ENCODE measurements at regions not wholly inside any gene's neighbourhood (a gene's known extent, or its start where the extent isn't known, plus 50 kb on each side); places are given as distances from the start of the nearest gene placed in this dataset.

DNA sequence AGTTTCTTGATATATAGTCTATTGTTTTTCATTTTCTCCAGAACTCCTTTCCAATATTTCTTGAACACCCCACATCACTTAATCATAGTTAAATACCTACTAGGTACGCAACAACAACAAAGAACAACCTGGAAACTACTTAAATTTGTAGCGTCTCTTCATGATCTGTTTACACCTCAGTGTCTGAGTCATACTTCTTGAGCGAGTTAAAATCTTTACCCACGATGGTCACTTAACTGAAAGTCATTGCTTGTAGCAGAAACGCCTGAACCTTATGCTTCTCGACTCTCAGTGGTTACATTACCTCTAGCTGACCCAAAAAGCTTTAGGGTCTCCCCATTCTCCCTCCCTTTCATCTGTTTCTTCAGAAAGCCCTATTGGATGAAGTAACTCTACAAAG lies 131.3 kb downstream of the EN1 start:
- H4K20me1 ChIP-seq (ENCODE audit: insufficient read depth, low read length): no peaks in the 10 kb centered on the region
- no peaks in the 10 kb centered on the region for H3K36me3 ChIP-seq (ENCODE audit: insufficient read depth, low read length)
- no peak for TF ChIP-seq EZH2 (IDR thresholded peaks at IDR 0.05; ENCODE audit: borderline replicate concordance, low read length)
- no peak for TF ChIP-seq CTCF (IDR thresholded peaks at IDR 0.05; ENCODE audit: low read length)
- no peaks in the 10 kb centered on the region for H3K9me3 ChIP-seq (ENCODE audit: low read length)
- no peaks in the 10 kb centered on the region for H3K9me2 ChIP-seq (ENCODE audit: low read depth, low read length)
- no peak overlapping the region for H3K9ac ChIP-seq (ENCODE audit: low read length)
- no peak overlapping the region for H3K27ac ChIP-seq (ENCODE audit: low read depth, low read length, poor library complexity, severe bottlenecking)
- no peaks in the 10 kb centered on the region for H3K4me1 ChIP-seq (ENCODE audit: insufficient read depth, low read length, severe bottlenecking)
- H3K4me2 ChIP-seq (ENCODE audit: low read length): no peak overlapping the region
- H2AFZ ChIP-seq (ENCODE audit: low read length): no peak overlapping the region
- H3K27me3 ChIP-seq (ENCODE audit: insufficient read depth, low read length): no peaks in the 10 kb centered on the region
- H3K79me2 ChIP-seq (ENCODE audit: insufficient read depth, low read length): no peaks in the 10 kb centered on the region
- H3K4me3 ChIP-seq (ENCODE audit: low read depth, low read length, poor library complexity, severe bottlenecking): no peak overlapping the region
- H3F3A ChIP-seq (ENCODE audit: insufficient read depth, low read length): no peaks in the 10 kb centered on the region

GRCh38 chr2:118714118-118714517 lies 133.3 kb downstream of the EN1 start:
- no peak overlapping the region for H3K4me2 ChIP-seq (ENCODE audit: low read length)
- no peak overlapping the region for H3K4me3 ChIP-seq (ENCODE audit: low read depth, low read length, poor library complexity, severe bottlenecking)
- H3K27ac ChIP-seq (ENCODE audit: low read depth, low read length, poor library complexity, severe bottlenecking): no peak overlapping the region
- H3K27me3 ChIP-seq (ENCODE audit: insufficient read depth, low read length): no peaks in the 10 kb centered on the region
- no peaks in the 10 kb centered on the region for H3K36me3 ChIP-seq (ENCODE audit: insufficient read depth, low read length)
- no peak overlapping the region for H2AFZ ChIP-seq (ENCODE audit: low read length)
- no peaks in the 10 kb centered on the region for H3K4me1 ChIP-seq (ENCODE audit: insufficient read depth, low read length, severe bottlenecking)
- no peaks in the 10 kb centered on the region for H3K79me2 ChIP-seq (ENCODE audit: insufficient read depth, low read length)
- H3K9me3 ChIP-seq (ENCODE audit: low read length): no peaks in the 10 kb centered on the region
- H3K9me2 ChIP-seq (ENCODE audit: low read depth, low read length): no peaks in the 10 kb centered on the region
- H4K20me1 ChIP-seq (ENCODE audit: insufficient read depth, low read length): no peaks in the 10 kb centered on the region
- TF ChIP-seq EZH2 (IDR thresholded peaks at IDR 0.05; ENCODE audit: borderline replicate concordance, low read length): no peak
- TF ChIP-seq CTCF (IDR thresholded peaks at IDR 0.05; ENCODE audit: low read length): no peak
- no peak overlapping the region for H3K9ac ChIP-seq (ENCODE audit: low read length)
- no peaks in the 10 kb centered on the region for H3F3A ChIP-seq (ENCODE audit: insufficient read depth, low read length)

GRCh38 chr2:118711603-118712002 lies 135.8 kb downstream of the EN1 start:
- no peak overlapping the region for H3K4me3 ChIP-seq (ENCODE audit: low read depth, low read length, poor library complexity, severe bottlenecking)
- H3K9me2 ChIP-seq (ENCODE audit: low read depth, low read length): no peaks in the 10 kb centered on the region
- no peak overlapping the region for H3K4me2 ChIP-seq (ENCODE audit: low read length)
- H3K4me1 ChIP-seq (ENCODE audit: insufficient read depth, low read length, severe bottlenecking): no peaks in the 10 kb centered on the region
- H4K20me1 ChIP-seq (ENCODE audit: insufficient read depth, low read length): no peaks in the 10 kb centered on the region
- no peak overlapping the region for H2AFZ ChIP-seq (ENCODE audit: low read length)
- H3K9ac ChIP-seq (ENCODE audit: low read length): no peak overlapping the region
- TF ChIP-seq CTCF (IDR thresholded peaks at IDR 0.05; ENCODE audit: low read length): no peak
- no peak for TF ChIP-seq EZH2 (IDR thresholded peaks at IDR 0.05; ENCODE audit: borderline replicate concordance, low read length)
- no peaks in the 10 kb centered on the region for H3K27me3 ChIP-seq (ENCODE audit: insufficient read depth, low read length)
- no peaks in the 10 kb centered on the region for H3F3A ChIP-seq (ENCODE audit: insufficient read depth, low read length)
- H3K79me2 ChIP-seq (ENCODE audit: insufficient read depth, low read length): no peaks in the 10 kb centered on the region
- H3K36me3 ChIP-seq (ENCODE audit: insufficient read depth, low read length): no peaks in the 10 kb centered on the region
- H3K27ac ChIP-seq (ENCODE audit: low read depth, low read length, poor library complexity, severe bottlenecking): no peak overlapping the region
- no peaks in the 10 kb centered on the region for H3K9me3 ChIP-seq (ENCODE audit: low read length)
